ENCODE measurements at regions not wholly inside any gene's neighbourhood (a gene's known extent, or its start where the extent isn't known, plus 50 kb on each side); places are given as distances from the start of the nearest gene placed in this dataset.

DNA sequence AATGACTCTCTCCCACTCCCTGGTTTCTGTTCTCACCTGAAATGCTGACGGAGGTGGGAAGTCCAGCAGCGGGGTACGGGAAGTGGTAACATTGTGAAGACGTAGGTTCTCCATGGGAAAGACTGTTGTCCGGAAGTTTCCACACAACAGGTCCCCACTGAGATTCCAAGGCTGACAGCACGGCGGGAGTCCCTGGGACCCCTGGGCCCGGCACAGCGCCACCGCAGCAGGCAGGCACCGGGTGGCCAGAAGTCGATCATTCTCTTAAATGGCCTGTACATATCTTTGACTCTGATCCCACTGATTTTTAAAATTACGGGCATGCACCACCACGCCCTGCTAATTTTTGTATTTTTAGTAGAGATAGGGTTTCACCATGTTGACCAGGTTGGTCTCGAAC, 201.0 kb upstream of the SALL3 start:
- no peak for DNase-seq

DNA sequence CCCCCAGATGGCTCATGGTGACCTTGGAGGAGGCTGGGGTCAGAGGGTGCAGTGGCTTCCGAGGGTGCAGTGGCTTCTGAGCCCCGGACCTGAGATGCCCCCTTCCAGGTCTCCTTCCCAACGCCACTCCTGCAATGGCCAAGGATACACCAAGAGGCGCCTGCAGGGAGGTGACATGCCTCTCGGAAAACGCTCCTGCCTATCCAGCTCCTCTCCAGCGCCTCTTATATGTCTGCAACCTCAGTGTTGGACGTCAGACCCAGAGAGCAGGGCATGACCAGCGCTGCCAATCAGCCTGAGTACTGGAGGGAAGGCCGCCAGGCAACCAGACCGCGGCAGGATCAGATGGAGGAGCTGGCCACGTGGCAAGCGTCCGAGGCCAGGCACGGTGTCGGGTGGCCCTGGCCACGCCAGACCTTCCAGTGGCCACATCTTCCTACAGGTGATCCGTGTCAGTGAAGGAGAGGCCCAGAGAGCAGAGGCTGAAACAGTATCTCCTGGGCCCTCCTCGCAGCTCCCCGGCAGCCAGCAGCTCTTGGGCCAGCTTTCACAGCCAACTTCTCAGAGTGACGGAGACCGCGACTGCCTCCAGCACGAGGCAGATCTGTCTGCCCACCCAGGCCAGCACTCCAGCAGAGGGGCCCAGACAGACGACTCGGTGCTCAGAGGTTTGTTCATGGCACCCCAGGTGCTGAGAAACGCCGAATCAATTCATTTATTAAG, 199.5 kb upstream of the SALL3 start:
- DNase-seq, result no peak

DNA sequence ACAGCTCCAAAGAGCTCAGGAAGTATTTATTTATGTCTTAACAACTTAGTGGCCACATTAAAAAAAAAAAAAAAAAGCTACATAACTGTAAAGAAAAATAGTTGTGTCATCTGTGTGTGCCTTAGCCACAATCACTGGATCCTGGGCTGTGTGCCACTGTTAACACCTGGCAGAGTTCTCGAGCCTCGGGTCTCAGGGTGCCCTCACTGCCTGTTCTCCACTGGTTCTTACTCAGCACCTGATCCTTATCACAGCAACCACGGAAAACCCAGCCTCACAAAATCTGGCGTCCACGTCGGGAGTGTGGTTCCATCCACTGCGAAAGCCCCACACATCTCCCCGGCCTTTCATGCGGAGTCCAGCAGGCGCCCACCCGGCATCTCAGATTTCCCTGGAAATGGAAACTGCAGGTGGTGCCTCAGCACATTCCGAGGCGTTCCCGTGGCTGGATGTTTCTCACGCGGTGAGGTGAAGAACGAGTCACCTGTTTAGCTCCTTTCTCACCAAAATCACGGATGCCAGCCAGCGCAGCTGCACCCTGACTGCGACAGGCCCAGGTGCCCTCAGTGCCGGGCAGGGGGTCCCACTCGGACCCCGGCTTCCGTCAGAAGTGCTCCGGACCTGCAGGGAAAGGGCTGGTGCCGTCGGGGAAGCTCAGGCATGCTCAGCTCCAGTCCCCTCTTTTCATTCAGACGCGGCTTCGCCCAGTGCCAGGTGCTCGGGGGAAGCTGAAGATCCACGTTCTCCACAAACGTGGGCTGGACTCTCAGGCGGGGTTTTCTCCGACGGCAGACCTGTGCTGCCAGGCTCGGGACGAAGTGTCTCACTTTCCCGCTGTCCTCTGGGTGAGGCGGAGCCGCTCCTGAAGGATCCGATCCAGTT, 198.7 kb upstream of the SALL3 start:
- no peak for DNase-seq

DNA sequence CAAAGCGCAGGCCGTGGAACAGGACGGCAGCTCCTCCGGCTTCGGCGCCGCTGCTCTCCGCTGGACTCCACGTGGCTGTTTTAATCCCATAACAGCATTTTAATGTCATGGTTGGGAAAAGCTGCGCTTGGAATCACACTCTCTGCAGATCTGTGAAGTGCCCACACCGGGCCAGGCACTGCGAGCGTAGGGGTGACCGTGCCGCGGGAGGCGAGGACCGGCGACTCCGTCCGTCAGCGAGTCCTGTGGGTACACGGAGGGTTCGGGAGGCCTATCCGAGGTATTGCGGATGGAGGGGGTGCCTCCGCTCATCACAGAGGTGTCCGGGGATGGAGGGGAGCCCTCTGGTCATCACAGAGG, 198.0 kb upstream of the SALL3 start:
- DNase-seq, result no peak

DNA sequence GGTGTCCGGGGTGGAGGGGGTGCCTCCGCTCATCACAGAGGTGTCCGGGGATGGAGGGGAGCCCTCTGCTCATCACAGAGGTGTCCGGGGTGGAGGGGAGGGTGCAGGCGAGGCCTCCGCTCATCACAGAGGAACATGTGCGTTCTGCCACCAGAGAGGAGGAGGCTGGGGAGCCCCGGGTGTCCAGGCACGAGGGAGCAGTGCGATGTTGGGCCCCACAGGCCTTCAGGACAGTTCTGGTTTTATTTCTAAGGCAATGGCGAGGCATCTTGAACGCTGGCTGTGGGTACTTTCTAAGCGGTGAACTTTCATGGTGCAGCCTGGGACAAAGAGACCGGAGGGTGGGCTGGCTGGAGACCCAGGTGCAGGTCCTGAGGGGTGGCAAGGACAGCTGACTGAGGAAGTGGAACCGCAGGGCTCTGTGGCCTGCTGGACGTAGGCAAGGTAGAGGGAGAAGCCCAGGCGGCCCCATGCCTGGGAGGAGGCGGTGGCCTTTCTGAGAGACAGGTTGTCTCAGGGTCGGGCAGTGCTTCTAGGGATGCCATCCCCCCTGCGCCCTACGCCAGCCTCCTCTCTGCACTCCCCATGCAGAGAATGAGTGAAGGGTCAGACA, 196.6 kb upstream of the SALL3 start:
- DNase-seq, result no peak

DNA sequence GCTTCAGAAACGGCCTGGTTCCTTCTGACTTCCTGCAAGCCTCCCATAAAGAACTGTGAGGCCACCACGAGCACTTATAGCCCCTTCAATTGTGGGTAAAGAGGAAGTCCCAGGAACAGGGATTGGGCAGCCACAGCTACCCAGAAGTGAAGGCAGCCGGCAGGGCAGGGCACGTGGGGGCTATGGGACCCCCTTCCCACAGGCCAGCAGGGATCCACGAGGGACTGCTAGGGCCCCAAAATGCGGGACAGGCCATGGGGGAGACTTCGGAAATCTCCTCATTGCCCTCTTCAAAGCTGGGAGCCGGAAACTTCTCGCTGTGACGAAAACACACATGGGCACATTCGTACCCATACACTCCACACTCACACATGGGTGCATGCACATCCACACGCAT, 196.1 kb upstream of the SALL3 start:
- DNase-seq, result no peak

DNA sequence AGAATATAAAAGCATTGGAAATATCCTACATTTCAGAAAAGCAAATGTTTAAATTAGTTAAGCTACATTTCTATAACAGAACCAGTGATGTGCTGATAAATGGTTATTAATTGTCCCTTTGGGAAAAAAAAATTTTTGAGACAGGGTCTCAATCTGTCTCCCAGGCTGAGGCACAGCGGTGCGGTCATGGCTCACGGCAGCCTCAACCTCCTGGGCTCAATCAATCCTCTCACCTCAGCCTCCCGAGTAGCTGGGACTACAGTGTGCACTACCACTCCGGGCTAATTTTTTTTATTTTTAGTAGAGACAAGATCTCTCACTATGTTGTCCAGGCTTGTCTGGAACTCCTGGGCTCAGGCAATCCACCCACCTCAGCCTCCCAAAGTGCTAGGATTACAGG, 194.8 kb upstream of the SALL3 start:
- no peak for DNase-seq

DNA sequence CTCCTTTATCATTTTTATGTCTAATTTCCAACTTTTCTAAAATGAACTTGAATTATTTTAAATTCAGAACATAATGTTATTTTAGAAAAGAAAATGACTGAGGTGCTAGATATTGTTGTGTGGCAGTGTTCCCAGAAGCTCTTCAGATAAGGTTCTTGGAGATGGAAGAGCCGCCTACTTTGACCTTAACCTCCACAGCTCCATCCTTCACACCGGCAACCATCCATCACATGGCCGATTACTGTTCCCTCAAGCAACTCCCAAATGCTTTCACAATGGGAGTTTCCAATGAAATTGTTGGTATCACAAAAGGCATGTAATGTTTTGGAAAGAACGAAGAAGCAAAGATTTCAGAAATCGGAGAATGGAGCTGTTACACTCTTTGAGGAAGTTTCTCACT, 193.9 kb upstream of the SALL3 start:
- no peak for DNase-seq

DNA sequence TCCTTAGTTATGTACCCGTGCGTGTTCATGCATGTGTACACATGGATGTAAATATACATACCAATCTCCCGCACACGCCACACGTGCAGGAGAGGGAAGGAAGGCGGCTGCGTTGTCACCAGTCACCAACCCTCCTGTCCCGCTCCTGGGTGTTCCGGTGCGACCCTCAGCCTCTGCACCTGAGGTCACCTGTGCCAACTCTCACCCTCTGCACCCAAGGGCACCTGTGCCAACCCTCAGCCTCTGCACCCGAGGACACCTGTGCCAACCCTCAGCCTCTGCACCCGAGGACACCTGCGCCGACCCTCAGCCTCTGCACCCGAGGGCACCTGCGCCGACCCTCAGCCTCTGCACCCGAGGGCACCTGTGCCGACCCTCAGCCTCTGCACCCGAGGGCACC, 192.8 kb upstream of the SALL3 start:
- no peak for DNase-seq

DNA sequence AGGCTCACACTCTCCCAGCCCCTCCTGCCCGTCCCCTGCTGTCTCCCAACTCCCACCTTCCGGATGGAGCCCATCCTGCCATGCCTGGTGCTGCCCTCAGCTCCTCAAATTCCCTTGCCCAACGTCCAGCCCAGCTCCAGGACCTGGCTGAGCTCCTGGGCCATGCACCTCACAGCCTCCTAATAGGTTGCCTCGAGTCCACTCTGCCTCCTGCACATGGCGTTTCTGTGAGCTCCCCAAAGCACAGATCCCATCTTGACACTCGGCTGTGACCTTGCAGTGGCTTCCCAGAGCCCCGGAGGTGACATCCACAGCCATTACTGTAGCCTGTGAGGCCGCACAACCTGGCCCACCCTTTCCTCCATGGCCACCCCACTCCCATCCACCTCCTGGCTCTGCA, 191.9 kb upstream of the SALL3 start:
- DNase-seq, result no peak

DNA sequence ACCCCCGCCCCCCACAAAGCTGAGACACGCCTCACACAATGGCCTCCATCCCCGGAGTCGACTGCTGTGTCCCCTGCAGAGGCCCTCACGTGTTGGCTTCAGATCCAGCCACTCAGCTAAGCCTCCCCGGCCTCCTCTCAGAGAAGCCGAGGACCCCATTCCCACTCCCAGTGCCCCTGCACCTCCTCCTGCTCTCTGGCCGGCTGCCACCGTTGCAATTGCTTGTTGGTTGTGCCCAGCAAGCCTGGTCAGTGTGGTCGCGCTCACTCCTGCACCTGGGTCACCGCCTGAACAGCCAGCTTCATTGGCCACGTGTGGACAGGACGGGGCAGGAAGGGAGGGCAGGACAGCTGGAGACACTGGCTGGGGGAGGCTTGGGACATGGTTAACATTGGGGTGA, 191.5 kb upstream of the SALL3 start:
- DNase-seq, result no peak

DNA sequence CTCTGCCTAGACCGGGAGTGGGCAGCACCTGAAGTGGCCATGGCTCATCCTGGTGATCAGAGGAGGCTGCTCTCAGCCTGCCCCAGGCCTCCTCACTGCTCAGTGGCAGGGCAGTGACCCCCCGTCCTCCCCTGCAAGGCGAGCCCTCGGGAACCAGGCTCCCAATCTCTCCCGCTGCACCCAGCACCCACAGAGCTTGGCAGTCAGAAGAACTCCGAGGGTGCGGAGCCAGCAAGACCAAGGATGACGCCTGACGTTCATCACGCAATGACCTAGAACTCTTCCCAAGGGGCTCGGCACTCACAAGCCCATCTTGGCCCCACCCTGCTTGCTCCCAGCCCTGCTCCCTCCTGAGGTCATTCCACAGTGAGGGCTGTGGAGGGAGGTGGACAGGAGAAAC, 189.8 kb upstream of the SALL3 start:
- no peak for DNase-seq

DNA sequence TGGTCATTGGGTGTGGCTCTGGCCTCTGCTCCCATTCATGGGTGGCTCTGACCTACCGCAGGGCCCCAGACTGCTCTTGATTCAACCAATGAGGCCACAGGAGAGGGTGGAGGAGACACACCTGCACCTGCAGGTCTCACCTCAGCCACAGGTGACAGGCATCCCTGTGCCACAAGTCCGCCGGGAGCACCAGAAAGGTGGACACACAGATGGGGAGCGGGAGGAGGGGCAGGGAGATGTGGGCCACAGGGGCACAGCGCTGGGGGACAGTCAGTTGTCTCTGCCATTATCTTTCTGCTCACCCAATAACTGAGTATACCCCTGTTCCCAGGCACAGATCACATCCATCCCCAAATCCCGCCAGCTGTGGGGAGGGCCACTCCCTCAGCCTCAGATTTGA, 189.1 kb upstream of the SALL3 start:
- DNase-seq, result no peak

DNA sequence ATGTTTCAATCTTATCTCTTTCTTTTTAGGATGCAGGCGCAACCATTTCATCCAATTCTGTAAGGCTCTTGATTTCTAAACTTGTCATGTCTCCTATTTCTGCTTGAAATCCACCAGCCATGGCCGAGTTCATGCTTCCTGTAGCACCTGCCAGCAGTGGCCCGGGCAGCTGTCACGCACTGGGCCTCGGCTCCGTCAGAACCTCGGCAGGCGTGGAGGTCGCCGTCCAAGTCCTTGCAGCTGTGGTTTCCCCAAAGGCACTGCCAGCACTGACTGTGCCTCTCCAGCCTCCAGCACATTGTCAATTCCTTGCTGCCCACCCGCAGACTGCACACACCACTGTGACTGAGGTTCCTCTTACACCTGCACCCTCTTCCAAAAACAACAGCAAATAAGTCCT, 188.7 kb upstream of the SALL3 start:
- no peak for DNase-seq

DNA sequence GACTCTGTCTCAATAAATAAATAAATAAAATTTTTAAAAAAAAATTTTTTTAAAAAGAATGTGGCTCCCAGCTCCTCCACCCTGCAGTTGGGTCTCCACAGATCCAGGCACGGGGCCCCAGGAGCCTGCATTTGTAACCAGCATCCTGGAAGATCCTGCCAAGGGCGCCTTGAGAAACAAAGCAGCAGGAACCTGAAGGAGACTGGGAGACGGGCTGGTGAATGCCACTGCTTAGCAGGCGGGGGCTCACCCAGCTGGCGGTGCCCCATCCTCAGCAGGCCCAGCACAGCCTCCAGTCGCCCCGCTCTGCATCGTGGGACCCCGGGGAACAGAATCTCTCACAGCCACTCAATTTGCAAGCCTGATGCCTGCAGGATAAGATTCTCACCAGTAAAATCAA, 187.5 kb upstream of the SALL3 start:
- DNase-seq, result no peak

DNA sequence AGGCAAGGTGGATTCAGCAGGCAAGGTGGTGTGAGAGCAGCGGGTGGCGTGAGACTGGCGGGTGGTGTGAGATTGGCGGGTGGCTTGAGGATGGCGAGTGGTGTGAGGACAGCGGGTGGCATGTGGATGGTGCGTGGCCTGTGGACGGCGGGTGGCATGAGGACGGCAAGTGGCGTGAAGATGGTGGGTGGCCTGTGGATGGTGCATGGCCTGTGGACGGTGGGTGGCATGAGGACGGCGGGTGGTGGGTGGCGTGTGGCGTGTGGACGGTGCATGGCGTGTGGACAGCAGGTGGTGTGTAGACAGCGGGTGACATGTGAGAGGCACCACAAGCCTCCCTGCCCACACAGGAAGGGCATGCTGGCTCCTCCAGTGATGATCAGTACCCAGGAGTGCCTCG, 186.9 kb upstream of the SALL3 start:
- no peak for DNase-seq

DNA sequence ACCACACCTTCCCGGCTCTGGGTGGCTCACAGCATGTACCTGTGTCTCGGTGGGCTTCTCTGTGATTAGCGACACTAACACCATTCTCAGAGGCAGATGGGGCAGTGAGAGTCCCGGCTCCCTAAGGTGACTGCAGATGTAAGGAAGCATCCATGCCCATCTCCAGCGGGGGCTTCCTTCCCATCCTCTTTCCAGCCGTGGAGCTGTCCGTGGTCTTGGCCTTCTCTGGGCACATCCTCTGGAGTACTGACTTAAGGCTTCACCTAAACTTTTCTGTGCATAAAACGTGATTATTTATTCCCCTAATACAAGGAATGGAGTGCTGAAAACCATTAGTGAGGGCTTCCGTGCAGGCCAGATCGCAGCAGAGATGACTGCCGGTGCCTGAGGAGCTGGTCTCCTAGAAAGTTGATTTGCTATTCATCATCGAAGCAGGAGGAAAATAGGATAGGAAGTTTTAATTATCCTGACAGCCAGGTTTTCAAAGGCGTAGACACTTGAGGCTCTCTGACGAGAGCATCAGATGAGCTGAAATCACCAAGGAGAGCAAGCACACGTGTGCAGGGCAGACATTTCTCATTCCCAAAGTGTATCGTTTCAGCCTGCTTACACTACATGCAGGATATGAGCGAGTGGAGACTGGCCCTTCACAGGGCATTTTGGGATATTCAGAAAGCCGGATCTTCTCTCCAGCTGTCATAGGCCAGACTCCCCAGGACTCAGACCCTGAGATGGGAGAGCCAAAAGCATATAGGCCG, 186.1 kb upstream of the SALL3 start:
- no peak for DNase-seq

DNA sequence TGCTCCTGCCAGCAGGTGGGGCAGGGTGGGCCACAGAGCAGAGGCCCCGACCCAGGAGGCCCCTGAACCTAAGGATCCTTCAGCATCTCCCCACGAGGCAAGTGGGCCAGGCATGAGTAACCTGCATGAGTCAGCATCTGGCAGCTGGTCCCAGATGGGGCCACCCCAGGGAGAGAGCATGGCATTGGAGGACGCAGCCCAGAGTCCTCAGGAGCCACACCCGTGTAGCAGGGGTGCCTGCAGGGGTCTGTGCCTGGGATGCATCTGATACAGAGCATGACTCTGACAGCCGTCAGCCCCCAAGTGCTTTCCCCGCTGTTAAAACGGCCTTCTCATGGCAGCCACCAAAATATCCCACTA, 185.6 kb upstream of the SALL3 start:
- DNase-seq, result no peak

DNA sequence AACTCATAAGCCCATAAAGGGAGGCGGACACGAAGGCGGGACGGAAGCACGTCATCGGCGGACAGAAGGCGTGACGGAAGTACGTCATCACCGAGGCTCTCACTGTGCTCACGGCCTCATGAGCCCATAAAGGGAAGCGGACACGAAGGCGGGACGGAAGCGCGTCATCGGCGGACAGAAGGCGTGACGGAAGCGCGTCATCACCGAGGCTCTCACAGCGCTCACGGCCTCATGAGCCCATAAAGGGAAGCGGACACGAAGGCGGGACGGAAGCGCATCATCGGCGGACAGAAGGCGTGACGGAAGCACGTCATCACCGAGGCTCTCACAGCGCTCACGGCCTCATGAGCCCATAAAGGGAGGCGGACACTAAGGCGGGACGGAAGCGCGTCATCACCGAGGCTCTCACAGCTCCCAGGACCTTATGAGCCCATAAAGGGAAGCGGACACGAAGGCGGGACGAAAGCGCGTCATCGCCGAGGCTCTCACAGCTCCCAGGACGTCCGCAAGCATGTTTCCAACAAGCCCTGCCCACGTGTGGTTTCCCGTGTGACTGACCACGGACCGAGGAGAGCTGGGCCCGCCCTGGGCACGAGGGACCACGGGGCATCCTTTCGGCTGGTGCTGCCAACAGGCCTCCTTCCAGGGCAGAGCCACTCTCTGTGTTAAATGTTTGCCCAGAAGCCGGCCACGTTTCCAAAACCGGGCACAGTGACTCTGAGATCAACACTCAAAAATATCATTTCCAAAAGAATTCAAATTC, 182.7 kb upstream of the SALL3 start:
- DNase-seq, result no peak

DNA sequence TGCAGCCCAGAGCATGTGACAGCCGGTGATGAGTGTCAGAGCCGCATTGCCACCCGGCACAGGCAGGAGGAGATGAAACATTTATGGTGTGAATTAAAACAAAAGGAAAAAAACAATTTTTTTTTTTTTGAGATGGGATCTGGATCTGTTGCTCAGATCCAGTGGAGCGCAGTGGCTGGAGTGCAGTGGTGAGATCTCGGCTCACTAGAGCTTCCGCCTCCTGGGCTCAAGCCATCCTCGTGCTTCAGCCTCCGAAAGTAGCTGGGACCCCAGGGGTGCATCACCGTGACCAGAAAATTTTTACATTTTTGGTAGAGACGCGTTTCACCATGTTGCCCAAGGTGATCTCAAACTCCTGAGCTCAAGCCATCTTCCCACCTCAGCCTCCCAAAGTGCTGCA, 182.1 kb upstream of the SALL3 start:
- DNase-seq, result no peak

DNA sequence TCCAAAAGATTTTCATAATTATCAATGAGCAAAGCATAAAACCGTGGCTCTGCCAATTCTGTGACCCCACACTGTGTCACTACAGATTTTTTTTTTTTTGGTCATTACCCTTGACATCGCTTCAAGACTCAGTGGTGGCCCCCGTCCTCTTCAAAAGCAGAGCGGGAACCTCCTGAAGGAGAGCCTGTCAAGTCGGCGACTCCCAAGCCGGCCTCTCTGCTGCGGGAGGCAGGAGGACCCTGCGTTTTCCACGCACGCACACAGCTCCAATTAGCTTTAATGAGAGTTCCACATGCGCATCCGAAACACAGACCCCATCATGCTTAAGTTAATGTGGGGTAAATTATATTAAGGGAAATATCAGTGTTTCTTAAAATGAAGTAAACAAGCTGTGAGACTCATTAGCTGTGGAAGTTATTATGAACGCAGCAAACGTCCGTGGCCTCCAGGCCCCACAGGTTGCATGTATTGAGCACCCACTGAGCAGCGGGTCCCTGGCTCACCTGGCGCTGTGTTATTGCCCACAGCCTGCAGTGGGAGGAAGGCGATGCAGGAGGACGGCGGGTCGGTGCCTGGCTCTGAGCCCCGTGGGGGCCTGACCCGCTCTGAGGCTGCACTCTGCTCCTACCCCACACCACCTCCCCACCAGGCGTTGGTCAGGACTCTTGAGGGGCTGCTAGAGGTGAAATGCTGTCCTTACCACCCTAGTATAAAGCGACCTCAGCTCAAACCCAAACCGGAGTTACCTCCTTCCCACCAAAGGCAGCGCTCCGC, 181.0 kb upstream of the SALL3 start:
- no peak for DNase-seq

Measured in skin of body (tissue), 1 donor.